Right lobe of liver (tissue), 4 donors: ENCODE measurements at regions not wholly inside any gene's neighbourhood (a gene's known extent, or its start where the extent isn't known, plus 50 kb on each side); places are given as distances from the start of the nearest gene placed in this dataset.

Source experiments
- POLR2A ChIP-seq: fragments of 450-650 bp; IDR thresholded peaks from one replicate; pipeline ENCODE4 v1.6.1; 2017; ENCODE audit warnings: antibody characterized with exemption, mild to moderate bottlenecking
- TF ChIP-seq, protein P1 (sequence below), 4 donors: fragments of 200-600 bp in 3 of 4; fragments of 450-650 bp in 1 of 4; IDR thresholded peaks; one replicate each; pipeline versions ENCODE4 v1.5.1 to v1.8.0; 2016 to 2022; ENCODE audit warnings: antibody characterized with exemption in 4 of 4, mild to moderate bottlenecking in 2 of 4
- donor health status: DM: no; HTN: no; CAD: no.
- donor health status: DM: no; HTN: no; CAD: no.
- donor health status: DM: no; HTN: yes; CAD: no.

DNA sequence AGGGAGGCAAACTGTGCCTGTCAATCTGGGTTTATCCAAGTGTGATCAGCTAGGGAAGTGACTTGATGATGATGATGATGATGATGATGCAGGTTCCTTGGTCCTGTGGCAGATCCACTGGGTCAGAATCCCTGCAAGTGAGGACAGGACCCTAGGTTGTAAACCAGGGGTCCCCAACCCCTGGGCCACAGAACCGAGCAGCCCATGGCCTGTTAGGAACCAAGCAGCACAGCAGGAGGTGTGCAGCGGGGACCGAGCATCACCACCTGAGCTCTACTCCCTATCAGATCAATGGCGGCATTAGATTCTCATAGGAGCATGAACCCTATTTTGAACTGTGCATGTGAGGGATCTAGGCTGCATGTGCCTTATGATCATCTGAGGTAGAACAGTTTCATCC lies 144.7 kb upstream of the PDE1C start:
- TF ChIP-seq, protein P1, sequence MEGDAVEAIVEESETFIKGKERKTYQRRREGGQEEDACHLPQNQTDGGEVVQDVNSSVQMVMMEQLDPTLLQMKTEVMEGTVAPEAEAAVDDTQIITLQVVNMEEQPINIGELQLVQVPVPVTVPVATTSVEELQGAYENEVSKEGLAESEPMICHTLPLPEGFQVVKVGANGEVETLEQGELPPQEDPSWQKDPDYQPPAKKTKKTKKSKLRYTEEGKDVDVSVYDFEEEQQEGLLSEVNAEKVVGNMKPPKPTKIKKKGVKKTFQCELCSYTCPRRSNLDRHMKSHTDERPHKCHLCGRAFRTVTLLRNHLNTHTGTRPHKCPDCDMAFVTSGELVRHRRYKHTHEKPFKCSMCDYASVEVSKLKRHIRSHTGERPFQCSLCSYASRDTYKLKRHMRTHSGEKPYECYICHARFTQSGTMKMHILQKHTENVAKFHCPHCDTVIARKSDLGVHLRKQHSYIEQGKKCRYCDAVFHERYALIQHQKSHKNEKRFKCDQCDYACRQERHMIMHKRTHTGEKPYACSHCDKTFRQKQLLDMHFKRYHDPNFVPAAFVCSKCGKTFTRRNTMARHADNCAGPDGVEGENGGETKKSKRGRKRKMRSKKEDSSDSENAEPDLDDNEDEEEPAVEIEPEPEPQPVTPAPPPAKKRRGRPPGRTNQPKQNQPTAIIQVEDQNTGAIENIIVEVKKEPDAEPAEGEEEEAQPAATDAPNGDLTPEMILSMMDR (IDR thresholded peaks at IDR 0.05), result no peak
- TF ChIP-seq POLR2A, result no peak
